Fibroblast of lung (primary cell): ENCODE measurements at regions not wholly inside any gene's neighbourhood (a gene's known extent, or its start where the extent isn't known, plus 50 kb on each side); places are given as distances from the start of the nearest gene placed in this dataset.

Experiments
- EZH2 ChIP-seq: IDR thresholded peaks from 2 replicates; pipeline ENCODE4 v1.5.1; 2012; ENCODE audit warnings: low read length, control low read depth, mild to moderate bottlenecking; ENCODE audit errors: missing control alignments
- TF ChIP-seq, protein P1 (sequence below), 2 donors: IDR thresholded peaks in 1 of 2; conservative IDR thresholded peaks in 1 of 2; 1 replicate in 1 of 2; 2 replicates in 1 of 2; pipeline ENCODE4 v1.5.1; 2011 to 2012; ENCODE audit warnings: low read length in 2 of 2, control low read depth in 1 of 2, inconsistent platforms in 1 of 2, low read depth in 1 of 2, mild to moderate bottlenecking in 1 of 2

DNA sequence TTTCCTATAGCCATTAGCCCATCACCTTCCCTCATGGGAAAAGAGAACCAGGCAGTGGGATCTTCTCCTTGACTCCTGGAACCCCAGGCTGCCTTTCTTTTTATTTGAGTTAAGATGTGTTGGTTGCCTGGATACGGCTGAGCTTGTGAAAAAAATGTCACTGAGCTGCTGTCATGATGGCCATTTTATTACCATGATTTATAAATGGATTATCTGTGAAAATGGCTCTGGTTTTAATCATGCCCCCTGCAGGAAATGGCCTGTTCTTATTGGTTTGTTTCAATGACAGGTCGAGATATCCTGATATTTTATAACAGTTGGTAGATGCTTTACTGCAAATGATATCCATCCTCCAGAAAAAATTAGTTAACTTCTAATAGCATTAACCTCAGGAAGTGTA lies 640.4 kb downstream of the CDH11 start:
- TF ChIP-seq, protein P1, sequence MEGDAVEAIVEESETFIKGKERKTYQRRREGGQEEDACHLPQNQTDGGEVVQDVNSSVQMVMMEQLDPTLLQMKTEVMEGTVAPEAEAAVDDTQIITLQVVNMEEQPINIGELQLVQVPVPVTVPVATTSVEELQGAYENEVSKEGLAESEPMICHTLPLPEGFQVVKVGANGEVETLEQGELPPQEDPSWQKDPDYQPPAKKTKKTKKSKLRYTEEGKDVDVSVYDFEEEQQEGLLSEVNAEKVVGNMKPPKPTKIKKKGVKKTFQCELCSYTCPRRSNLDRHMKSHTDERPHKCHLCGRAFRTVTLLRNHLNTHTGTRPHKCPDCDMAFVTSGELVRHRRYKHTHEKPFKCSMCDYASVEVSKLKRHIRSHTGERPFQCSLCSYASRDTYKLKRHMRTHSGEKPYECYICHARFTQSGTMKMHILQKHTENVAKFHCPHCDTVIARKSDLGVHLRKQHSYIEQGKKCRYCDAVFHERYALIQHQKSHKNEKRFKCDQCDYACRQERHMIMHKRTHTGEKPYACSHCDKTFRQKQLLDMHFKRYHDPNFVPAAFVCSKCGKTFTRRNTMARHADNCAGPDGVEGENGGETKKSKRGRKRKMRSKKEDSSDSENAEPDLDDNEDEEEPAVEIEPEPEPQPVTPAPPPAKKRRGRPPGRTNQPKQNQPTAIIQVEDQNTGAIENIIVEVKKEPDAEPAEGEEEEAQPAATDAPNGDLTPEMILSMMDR (conservative IDR thresholded peaks at IDR 0.05 in 1 of 2, IDR thresholded peaks at IDR 0.05 in 1 of 2; ENCODE audit: low read depth in 1 of 2, low read length in 2 of 2), result no peak
- TF ChIP-seq EZH2, result no peak
